ENCODE measurements at regions not wholly inside any gene's neighbourhood (a gene's known extent, or its start where the extent isn't known, plus 50 kb on each side); places are given as distances from the start of the nearest gene placed in this dataset.

GRCh38 chr16:6124136-6124535, 1026.5 kb upstream of the EEF2KMT start:
- DNase-seq (ENCODE audit: low read depth) = no peak
- no peak overlapping the region for H3K4me3 ChIP-seq (ENCODE audit: low read depth, low read length)

GRCh38 chr16:6122401-6122800, 1024.8 kb upstream of the EEF2KMT start:
- H3K4me3 ChIP-seq (ENCODE audit: low read depth, low read length) = no peak overlapping the region
- no peak for TF ChIP-seq MAX (IDR thresholded peaks at IDR 0.05; ENCODE audit: low read depth, low read length)
- DNase-seq (ENCODE audit: low read depth) = no peak

More at GRCh38 chr16:6124136-6124535, 1026.5 kb upstream of the EEF2KMT start:
- no peak for TF ChIP-seq CTCF (IDR thresholded peaks at IDR 0.05; ENCODE audit: low read depth, low read length)
- no peak for TF ChIP-seq POLR2A (IDR thresholded peaks at IDR 0.05; ENCODE audit: extremely low read depth, insufficient read length)
- TF ChIP-seq MAX (IDR thresholded peaks at IDR 0.05; ENCODE audit: low read depth, low read length) = no peak
- no peak for TF ChIP-seq MYC (IDR thresholded peaks at IDR 0.05; ENCODE audit: low read depth, low read length)

GRCh38 chr16:6114691-6115090, 1017.1 kb upstream of the EEF2KMT start:
- DNase-seq (ENCODE audit: low read depth) = no peak
- no peak for TF ChIP-seq MAX (IDR thresholded peaks at IDR 0.05; ENCODE audit: low read depth, low read length)
- no peak for TF ChIP-seq CTCF (IDR thresholded peaks at IDR 0.05; ENCODE audit: low read depth, low read length)
- no peak for TF ChIP-seq MYC (IDR thresholded peaks at IDR 0.05; ENCODE audit: low read depth, low read length)
- no peak for TF ChIP-seq POLR2A (IDR thresholded peaks at IDR 0.05; ENCODE audit: extremely low read depth, insufficient read length)
- H3K4me3 ChIP-seq (ENCODE audit: low read depth, low read length) = no peak overlapping the region

GRCh38 chr16:6113749-6114148, 1016.2 kb upstream of the EEF2KMT start:
- no peak for TF ChIP-seq POLR2A (IDR thresholded peaks at IDR 0.05; ENCODE audit: extremely low read depth, insufficient read length)
- no peak for TF ChIP-seq MAX (IDR thresholded peaks at IDR 0.05; ENCODE audit: low read depth, low read length)
- no peak for TF ChIP-seq MYC (IDR thresholded peaks at IDR 0.05; ENCODE audit: low read depth, low read length)
- TF ChIP-seq CTCF (IDR thresholded peaks at IDR 0.05; ENCODE audit: low read depth, low read length) = no peak
- no peak for DNase-seq (ENCODE audit: low read depth)
- no peak overlapping the region for H3K4me3 ChIP-seq (ENCODE audit: low read depth, low read length)

GRCh38 chr16:6112700-6113099, 1015.1 kb upstream of the EEF2KMT start:
- DNase-seq (ENCODE audit: low read depth) = no peak
- H3K4me3 ChIP-seq (ENCODE audit: low read depth, low read length) = no peak overlapping the region
- TF ChIP-seq MYC (IDR thresholded peaks at IDR 0.05; ENCODE audit: low read depth, low read length) (no peak), POLR2A (IDR thresholded peaks at IDR 0.05; ENCODE audit: extremely low read depth, insufficient read length) (no peak), CTCF (IDR thresholded peaks at IDR 0.05; ENCODE audit: low read depth, low read length) (no peak), MAX (IDR thresholded peaks at IDR 0.05; ENCODE audit: low read depth, low read length) (no peak)

GRCh38 chr16:6111390-6111789, 1013.8 kb upstream of the EEF2KMT start:
- DNase-seq (ENCODE audit: low read depth) = no peak
- TF ChIP-seq MYC (IDR thresholded peaks at IDR 0.05; ENCODE audit: low read depth, low read length) = no peak
- no peak for TF ChIP-seq MAX (IDR thresholded peaks at IDR 0.05; ENCODE audit: low read depth, low read length)
- TF ChIP-seq CTCF (IDR thresholded peaks at IDR 0.05; ENCODE audit: low read depth, low read length) = no peak
- TF ChIP-seq POLR2A (IDR thresholded peaks at IDR 0.05; ENCODE audit: extremely low read depth, insufficient read length) = no peak
- H3K4me3 ChIP-seq (ENCODE audit: low read depth, low read length) = no peak overlapping the region
